NCI-H1092 (cell line): ENCODE measurements at regions not wholly inside any gene's neighbourhood (a gene's known extent, or its start where the extent isn't known, plus 50 kb on each side); places are given as distances from the start of the nearest gene placed in this dataset.

Source experiments
- DNase-seq: peaks from one replicate; lab custom pipeline; 2025; lab: John Stamatoyannopoulos, UW

GRCh38 chr16:54568906-54569807, 282.6 kb upstream of the IRX3 start:
- no peak for DNase-seq

DNA sequence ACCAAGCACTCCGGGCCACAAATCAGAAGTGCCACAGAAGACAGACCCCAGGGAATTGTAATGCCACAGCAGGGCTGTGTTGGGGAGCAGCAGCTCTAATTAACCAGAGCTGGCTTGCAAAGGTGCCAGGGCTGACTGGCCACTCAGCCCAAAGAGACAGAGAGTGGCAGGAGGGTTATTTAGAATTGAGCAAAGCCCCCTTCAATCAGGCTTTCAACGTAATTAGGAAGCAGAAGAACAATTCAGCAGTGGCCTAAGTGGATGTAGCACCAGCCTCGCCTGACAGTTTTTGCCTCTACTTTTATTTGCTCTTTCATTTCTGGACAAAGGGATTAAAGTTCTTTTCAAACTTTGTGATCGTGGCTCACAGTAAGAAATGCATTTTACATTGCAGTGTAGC, 278.3 kb upstream of the IRX3 start:
- DNase-seq = no peak

DNA sequence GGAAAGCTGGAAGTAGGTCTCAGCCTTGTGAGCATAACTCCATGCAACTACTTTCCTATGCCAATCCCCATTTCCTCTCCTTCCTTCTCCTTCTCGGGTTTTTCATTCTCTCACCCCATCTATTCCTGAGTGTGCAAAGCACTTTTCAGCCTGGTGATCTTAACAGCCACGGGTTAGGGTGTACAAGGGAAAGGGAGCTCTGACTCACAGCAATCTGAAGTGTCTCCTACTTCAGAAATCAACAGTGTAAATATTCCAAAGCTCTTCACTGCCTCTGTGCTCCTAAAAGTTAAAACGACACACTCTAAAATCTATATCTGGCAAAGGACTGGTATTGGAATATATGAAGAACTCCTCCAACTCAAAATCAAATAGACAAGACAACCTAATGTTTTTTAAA, 268.0 kb upstream of the IRX3 start:
- no peak for DNase-seq

DNA sequence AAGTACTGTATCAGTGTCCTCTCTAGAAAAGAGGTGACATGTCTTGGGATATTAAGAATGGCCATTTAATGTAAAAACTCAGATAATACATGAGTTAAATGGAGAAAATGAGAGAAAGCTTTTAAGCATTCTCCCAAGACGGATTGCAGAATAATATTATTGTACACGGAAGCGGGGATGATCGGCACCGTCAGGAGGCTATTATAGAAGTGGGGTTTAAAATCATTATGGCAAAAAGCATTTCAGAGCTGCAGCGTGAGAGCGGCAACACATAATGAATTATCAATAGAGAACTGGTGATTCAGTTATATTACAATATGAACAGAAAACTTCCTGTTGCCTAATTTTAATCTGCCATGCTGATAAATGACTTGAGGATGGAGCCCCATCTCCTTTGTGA, 261.7 kb upstream of the IRX3 start:
- no peak for DNase-seq

- no peak for DNase-seq
Observed at GRCh38 chr16:54547052-54547451, 260.5 kb upstream of the IRX3 start.

GRCh38 chr16:54546521-54546920, 259.9 kb upstream of the IRX3 start:
- peak; percentile 65 for DNase-seq

DNA sequence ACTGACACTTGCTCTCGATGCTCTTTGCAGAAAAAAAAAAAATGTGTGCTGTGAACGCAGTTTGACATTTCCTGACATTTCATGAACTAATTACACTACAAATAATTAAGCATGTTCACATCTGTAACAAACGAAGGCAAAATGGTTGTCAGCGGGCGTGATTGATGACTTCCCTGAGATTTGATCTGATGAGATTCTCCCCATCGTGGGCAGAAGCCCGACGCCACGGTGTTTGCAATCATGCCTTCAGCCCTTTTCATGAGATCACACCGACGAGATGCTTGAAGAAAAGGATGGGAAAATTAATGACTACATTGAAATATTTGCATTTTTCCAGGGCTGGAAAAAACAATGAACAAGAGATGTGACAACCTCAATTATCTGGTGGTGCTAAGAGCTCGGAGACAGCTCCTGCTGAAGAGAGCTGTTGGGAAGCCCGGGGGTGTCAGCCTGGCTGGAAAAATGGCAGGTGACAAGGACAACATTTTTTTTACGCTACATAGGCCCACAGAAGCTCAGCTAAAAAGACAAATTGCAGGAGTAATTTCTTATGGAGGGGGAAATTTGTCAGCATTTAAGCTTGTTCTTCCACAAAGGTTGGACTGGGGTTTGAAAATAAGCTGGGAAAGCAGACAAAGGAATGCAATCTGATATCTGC, 259.4 kb upstream of the IRX3 start:
- DNase-seq = no peak

DNA sequence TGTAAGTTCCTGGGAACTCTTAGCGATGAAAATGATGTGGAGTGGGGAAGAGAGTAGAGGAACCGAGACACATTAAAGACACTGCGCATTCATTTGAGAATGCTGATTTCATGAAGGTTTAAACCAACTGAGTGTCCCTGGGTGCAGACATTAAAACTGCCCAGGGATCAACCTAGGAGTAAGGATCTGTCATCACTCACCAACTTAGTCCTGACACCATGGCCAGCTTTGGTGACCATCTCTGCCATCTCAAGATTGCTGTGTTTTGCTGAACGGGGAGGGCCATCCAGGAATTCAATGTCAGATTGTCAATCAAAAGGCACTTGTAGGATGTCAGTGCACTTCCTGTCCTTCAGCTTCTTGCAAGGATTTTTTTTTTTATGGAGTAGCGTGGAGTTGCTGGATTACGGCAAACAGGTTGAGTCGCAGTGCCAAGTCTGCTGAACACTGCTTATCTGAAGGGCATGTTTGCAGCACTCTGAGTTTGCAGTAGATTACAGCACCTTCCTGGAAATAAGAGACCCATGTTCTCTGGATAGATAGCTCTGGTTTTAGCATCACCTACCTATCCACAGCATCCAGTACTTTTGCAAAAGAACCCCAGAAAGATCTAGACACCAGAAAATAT, 258.1 kb upstream of the IRX3 start:
- DNase-seq = no peak

- DNase-seq = peak; percentile 9
Observed at GRCh38 chr16:54542805-54543505, 256.4 kb upstream of the IRX3 start.

GRCh38 chr16:54540525-54541180, 254.1 kb upstream of the IRX3 start:
- no peak for DNase-seq

DNA sequence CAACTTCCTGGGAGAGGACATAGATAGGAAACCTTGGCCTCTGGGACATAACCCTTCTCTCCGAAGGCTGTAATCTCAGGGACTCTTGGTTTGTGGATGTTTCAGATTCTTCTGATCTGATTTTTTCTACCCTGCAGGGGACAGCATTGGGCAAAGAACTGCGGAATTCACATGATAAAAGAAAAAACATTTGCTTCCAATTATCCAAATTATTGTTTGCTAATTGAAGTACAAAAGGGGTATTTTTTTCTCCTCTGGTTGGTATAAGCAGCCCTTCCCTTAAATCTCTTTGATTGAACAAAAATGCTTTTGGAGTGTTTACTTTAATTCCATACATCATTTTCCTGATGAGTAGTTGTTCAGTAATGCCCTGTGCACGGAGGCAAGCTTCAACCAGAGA, 251.7 kb upstream of the IRX3 start:
- no peak for DNase-seq

DNA sequence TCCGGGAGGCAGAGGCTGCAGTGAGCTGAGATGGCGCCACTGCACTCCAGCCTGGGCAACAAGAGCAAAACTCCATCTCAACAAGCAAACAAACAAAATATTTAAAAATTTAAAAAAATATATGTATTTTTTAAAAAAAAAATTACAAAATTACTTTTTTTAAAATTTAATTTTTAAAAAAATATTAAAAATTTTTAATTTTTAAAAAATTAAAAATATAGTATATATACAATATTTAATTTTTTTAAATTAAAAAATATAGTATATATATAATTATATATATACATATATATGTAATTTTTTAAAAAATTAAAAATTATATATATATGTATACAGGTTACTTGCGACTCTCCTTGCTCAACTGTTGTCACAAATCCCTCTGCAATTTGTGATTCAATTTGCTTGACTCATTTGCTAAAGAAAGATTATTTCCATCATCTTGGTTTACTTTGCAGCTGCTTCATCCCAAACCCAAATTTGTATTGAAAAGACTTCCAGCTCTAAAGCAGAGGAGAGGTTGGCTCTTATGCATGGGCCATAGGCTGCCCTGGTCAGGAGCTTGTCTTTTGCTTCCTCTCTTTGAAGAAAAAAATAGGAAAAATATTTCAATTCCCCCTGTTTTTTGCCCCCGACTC, 247.4 kb upstream of the IRX3 start:
- no peak for DNase-seq

GRCh38 chr16:54526916-54527315, 240.3 kb upstream of the IRX3 start:
- DNase-seq = no peak

GRCh38 chr16:54526087-54526486, 239.5 kb upstream of the IRX3 start:
- no peak for DNase-seq

DNA sequence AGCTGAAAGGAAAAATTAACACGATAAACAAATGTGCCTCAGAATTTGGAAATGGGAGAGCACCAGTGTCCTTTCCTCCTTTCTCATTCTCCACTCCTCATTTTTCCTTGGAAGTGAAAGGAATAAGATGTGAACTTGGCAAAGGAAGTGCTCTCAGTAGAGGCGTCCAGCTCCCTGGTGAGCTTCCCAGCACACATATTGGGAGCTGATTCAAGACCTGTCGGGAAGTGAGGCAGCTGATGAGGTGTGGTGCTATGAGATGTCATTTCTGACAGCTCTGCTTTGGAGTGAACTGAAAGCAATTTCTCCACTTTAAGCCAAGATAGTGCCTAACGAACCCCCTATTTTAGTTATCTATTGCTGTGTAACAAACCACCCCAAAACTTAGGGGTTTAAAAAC, 238.5 kb upstream of the IRX3 start:
- DNase-seq = no peak

DNA sequence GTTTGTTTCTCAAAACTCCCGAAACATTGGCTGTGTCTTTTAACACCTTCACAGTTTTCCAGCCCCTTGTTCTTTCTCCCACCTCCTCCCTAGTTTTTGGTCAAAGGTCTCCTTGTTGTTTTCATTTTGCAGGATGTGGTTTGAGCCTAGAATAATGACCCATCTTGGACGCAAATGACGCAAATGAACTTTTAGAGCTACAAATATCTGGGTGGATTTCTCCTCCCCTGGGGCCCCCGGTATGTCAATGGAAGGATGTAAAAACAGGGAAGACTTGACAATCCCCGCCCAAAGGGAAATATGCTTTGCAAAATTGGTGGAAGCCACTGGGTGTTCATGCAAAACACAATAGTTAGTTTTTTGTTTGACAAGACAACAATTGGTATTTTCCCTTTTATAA, 236.0 kb upstream of the IRX3 start:
- DNase-seq = no peak

DNA sequence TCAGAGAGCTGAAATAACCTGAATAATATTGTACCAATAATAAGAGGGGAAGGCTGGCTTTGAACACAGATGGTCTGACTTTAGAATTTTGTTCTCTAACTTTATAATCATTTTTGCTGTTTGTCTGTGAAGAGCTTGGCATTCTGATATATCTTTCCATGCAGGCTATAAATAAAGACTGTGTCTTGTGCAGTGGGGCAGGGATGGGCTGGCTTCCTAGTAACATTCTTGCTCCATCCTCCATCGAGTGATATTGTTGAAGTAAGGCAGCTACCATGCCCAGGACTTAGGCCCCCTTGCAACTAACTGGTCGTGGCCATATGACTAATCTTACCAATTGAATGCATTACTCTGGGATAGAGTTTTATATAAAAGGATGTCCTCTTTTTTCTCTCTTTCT, 234.7 kb upstream of the IRX3 start:
- DNase-seq = no peak

DNA sequence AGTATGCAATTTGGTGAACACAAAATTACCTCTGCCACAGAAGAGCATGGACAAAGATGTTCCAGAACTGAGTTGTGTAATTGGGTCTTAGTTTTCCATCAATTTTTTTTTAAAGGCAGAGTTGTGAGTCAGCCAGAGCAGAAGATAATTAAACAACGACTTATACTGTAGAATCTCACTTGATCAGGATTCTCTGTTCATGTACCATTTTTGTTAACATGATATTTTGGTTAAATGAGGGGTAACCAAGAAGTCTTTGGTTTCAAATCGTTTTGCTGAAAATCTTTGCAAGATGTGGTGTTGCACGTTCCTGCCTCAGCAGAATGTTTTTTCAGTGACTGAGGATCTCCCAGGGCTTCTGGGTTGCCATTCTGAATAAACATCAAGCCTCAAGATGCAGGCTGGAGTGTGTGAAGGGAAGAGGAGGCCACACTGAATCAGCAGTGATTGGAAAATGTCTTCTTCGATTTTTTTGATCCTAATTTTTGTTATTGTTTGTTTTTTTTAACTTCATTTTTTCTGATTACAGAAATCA, 232.6 kb upstream of the IRX3 start:
- no peak for DNase-seq

- DNase-seq = no peak
Observed at GRCh38 chr16:54517181-54517580, 230.6 kb upstream of the IRX3 start.

GRCh38 chr16:54512467-54512995, 225.9 kb upstream of the IRX3 start:
- no peak for DNase-seq

DNA sequence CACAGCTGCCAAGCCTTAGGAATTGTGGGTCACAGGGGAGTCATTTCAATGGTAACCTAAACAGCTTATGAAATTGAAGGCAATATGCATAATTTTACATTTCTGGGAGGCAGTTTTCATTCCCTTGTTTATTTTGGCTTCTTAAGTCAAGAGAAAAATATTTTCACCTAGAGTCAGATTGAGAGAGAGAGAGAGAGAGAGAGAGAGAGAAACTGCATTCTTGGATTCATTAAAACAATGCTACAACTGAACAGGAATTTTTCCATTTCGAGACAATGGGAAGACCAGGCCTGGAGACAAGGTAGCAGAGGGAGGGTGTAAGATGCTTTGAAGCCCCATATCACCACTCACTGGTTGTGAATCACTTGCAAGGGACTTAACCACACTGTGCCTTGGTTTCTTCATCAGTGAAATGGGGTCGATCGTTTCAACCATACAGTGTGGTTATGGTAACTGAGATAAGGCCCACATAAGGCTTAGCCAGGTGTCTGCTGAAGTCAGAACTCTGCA, 224.7 kb upstream of the IRX3 start:
- no peak for DNase-seq
